ENCODE measurements at regions not wholly inside any gene's neighbourhood (a gene's known extent, or its start where the extent isn't known, plus 50 kb on each side); places are given as distances from the start of the nearest gene placed in this dataset.
A peak's percentile ranks its signal among the peaks of the same experiment; 100 is the strongest.

GRCh38 chr6:77173472-77174074, 289.7 kb downstream of the HTR1B start:
- no peak for DNase-seq

- DNase-seq, result no peak
Measured at GRCh38 chr6:77172578-77172977, 290.7 kb downstream of the HTR1B start.

GRCh38 chr6:77159730-77160129, 303.6 kb downstream of the HTR1B start:
- no peak for DNase-seq

DNA sequence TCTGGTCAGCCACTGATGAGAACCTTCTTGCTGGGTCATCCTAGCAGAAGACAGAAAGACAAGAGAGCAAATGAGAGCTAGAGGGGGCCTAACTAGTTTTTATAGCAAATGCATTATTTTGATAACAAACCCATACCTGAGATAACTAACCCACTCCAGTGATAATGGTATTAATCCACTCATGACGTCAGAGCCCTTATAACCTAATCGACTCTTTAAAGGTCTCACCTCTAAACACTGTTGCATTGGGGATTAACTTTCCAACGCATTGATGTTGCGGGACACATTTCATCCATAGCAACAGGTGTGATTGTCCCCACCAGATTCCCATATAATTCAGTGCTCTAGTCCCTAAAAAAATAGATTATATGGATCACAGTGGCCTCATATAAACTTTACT, 312.1 kb downstream of the HTR1B start:
- DNase-seq, result no peak

DNA sequence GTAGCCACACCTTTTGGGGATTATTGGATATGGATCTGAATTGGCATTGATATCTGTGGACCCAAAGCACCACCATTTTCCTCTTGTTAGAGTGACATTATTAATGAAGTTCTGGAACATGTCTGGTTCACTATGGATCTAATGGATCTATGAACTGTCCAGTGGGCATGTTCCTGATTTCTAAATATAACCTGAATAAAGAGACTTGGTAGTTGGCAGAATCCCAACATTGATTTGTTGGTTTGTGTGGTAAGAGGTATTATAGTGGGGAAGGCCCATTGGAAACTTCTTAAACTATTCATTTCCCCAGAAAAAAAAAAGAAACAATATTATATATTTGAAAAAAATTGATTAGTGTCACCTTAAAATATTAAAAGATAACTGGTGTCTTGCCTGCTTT, 312.6 kb downstream of the HTR1B start:
- no peak for DNase-seq

DNA sequence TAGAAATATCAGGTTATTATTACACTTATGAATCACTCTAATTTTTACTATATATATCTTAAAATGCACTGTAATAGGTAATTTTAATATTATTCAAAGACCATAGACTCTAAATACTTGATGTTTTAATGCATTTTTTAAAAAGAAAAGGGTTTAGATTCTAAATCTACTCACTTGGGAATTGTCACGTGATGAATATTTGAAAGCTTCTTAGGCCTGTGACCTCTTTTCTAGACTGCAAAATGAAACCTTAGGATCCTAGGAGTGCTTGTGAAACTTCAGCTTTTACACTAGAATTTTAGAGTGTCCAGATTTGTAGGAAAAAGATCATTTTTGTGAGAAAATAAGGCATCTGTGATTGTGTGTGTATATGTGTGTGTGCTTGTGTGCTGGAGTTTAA, 318.0 kb downstream of the HTR1B start:
- DNase-seq, result no peak

GRCh38 chr6:77143659-77144447, 319.4 kb downstream of the HTR1B start:
- no peak for DNase-seq

DNA sequence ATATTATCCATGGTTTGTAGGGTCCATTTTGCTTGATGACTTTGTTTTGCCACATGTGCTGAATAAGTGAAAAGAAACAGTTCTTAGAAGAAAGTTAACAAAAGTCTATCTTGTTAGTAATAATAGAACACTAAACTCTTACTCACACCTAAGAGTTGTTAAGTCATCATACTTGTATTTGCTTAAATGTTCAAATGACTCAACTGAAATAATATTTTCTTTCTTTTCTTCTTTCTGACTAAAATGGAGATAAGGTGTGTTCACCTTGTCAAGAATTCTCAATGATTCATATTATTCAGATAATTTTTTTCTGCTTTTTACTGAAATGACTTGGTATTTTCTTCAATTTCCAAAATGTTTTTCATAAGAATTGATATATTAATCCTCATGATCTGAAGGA, 327.2 kb downstream of the HTR1B start:
- no peak for DNase-seq

DNA sequence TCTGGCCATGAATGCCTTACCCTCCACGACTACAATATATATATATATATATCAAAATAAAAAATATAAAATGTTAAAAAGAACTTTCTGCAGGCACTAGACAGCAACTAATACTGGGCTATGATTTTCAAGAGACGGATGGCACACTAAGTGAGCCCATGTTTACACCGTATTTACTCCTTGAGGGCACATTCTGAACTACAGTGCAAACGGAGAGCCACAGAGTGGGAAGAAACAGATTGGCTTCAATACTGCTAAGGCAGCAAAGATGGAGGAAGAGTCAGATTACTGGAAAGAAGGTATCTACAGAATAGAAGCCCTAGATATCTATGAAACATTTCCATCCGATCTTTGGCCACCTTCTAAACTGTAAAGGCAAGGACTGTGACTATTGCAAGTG, 330.3 kb downstream of the HTR1B start:
- DNase-seq, result no peak

DNA sequence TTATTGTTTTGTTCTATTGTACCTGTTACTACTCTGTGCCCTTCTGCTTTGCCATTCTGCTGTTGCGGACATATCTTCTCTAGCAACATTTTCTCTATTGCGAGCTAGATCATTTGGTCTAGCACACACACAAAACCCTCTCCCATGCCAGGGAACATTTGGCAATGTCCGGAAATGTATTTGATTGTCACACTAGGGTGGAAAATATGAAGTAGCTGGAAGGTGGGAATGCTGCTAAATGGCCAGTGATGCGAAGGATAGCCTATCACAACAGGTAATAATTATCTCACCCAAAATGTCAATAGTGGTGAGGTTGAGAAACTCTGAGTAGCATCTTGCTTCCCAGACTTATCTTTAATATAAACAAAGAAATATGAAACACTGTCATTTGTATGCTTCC, 331.9 kb downstream of the HTR1B start:
- DNase-seq, result no peak

GRCh38 chr6:77124604-77125003, 338.7 kb downstream of the HTR1B start:
- no peak for DNase-seq

- no peak for DNase-seq
Measured at GRCh38 chr6:77123527-77123926, 339.8 kb downstream of the HTR1B start.

- no peak for DNase-seq
Measured at GRCh38 chr6:77106992-77107391, 356.3 kb downstream of the HTR1B start.

DNA sequence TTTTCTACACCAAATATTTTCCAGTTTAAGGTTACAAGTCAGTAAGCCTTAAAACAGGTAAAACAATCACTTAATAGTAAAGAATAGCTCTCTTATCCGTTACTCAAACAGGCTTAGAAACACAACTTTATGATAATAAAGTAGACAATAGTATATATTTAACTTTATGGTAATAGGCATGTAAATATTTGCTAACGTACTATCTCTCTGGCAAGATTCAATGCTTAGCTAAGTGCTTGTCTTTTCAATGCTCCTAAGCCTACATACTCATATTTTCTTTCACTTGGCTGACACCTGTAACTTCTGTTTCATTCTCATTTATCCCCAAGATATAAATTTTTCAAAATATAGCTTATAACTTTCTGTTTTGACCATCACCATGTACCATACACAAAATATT, 358.2 kb downstream of the HTR1B start:
- DNase-seq, result no peak

DNA sequence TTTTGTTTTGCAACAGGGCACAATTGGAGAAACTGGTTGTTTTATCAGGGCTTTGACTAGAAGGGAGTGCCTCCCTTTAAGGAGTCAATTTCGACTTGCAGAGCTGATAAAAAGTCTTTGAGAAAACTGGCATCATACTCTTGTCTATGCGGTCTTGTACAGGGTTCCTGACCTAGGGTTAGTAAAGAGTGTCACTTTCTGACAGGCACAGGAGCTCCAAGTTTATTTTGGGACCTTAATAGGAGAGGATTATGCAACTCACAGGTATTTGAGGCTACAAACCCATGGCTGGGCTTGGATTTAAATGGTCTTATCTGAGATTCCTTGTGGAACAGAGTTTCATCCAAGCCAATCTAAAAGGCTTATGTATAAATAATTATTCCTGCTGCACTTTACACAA, 365.4 kb downstream of the HTR1B start:
- no peak for DNase-seq

DNA sequence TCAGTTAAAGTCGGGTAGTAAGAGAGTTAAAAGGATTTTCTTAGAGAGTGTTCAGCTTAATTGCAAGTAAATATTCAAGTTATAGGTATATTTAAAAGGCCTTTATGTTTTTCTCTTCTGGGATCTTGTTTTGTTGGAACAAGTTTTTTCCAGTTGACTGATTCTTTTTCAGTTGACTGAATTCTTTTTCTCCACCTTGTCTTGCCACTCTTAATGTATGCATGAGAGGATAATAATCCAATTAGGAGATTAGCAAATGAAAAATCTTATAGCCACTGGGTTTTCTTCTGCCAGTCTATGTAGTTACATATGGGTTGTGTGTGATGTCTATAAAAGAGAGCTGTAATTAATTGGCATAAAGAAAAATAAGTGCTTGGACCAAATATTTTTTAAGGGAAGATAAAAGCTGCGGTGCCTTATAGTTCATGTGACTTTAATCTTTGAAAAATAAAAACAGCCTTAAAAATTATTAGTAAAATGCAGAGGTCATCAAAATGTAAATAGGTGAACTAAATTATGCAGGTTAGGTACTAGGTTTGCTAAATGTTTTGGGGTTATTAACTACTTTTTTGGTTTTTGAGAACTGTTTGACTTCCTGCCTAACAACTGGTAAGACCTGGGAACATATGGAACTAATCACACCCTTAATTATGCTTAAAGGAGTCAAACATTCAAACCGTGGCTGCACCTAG, 367.2 kb downstream of the HTR1B start:
- no peak for DNase-seq

- DNase-seq, result no peak
Measured at GRCh38 chr6:77094821-77095220, 368.5 kb downstream of the HTR1B start.

DNA sequence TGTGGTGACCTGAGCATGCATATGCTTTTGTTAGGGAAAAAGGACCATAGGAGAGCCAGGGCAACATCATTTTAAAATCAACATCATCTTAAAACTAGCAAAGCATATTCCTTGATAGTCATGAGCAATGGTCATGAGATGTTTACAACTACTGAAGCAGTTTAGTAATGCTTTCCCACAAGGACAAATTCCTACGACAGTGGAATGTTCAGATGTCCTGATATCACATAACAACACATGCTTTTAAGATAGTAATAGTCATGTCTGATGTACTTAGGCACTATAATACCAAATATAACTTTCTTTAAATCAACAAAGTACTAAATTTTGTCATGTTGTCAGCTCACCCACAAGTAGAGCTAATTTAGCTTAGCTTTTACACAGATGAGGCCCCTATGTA, 370.3 kb downstream of the HTR1B start:
- no peak for DNase-seq

DNA sequence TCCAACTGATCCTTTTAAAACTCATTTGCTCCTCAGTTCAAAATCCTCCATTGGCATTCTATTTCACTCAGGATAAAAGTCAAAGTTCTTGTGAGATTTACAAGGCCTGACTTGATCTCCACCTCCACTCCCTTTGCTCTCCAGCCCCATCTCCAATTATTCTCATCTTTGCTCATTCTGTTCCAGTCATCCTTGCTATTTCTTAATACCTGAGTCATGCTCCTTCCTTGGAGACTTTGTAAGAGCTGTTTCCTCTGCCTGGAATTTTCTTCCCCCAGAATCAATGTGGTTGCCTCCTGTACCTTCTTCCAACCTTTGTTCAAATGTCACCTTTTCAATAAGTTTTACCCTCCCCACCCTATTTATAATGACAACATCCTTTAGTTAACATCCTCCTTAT, 373.5 kb downstream of the HTR1B start:
- no peak for DNase-seq

DNA sequence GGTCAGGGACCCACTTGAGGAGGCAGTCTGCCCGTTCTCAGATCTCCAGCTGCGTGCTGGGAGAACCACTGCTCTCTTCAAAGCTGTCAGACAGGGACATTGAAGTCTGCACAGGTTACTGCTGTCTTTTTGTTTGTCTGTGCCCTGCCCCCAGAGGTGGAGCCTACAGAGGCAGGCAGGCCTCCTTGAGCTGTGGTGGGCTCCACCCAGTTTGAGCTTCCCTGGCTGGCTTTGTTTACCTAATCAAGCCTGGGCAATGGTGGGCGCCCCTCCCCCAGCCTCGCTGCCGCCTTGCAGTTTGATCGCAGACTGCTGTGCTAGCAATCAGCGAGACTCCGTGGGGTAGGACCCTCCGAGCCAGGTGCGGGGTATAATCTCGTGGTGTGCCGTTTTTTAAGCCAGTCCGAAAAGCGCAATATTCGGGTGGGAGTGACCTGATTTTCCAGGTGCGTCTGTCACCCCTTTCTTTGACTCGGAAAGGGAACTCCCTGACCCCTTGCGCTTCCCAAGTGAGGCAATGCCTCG, 375.4 kb downstream of the HTR1B start:
- peak; percentile 18 for DNase-seq

DNA sequence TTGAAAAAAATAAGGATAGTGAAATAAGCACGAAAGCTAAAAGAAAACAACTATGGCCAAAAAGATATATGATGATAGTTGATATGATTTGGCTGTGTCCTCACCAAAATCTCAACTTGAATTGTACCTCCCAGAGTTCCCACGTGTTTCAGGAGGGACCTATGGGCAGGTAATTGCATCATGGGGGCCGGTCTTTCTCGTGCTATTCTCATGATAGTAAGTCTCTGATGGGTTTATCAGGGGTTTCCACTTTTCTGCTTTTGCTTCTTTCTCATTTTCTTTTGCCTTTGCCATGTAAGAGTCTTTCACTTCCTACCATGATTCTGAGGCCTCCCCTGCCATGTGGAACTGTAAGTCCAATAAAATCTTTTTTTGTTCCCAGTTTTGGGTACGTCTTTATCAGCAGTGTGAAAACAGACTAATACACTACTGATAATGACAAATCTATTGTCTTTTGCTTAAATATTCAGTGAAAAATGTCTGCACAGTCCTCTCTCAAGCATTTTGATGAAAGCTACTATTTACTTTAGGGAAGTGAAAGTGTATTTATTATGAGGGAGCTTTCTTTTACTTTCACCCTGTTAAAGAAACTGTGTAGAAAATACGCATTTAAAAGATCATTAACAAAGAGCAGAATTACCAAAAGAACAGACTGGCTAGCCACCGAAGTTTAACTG, 389.1 kb downstream of the HTR1B start:
- no peak for DNase-seq

GRCh38 chr6:77073410-77073760, 389.9 kb downstream of the HTR1B start:
- no peak for DNase-seq

DNA sequence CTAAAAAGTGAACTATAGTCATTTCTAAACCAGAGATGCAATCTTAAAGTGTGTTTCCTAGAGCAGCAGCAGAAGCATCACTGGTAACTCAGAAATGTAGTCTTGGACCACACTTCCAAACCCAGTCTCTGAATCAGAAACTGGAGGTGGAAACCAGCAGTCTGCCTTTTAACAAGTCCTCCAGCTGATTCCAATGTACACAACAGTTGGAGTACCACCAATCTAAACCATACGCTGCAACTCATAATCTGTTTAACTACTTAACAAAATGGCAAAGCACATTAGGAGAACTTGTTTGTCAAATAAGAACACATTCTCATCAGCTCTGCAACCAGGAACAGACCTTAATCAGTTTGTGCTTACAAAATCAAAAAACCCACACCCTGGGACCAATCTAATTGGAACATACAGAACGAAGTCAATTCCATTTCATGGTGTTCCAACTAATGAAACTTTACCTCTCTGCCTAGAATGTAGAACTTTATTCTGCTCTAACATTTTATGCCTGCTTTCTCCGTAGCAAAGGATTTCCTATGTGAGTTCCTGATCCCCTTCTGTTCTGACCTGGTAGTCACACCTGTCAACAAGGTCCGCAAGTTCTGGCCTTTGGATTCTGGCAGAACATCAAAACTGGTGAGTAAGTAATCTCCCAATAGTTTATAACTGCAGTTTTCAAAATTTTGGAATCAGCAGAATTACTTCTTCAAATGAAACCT, 390.4 kb downstream of the HTR1B start:
- DNase-seq, result no peak
